RWPE2 (cell line): ENCODE measurements at regions not wholly inside any gene's neighbourhood (a gene's known extent, or its start where the extent isn't known, plus 50 kb on each side); places are given as distances from the start of the nearest gene placed in this dataset.

Experiments used
- ATAC-seq: fragments of 200-7000 bp; cut with Tn5 transposase; 3 replicates; pipeline ENCODE4 v1.9.1; 2021; ENCODE audit warnings: low read depth
- DNase-seq: peaks from one replicate; pipeline ENCODE4 v3.0.0-alpha.2; 2020; ENCODE audit warnings: low spot score
- H3K27ac ChIP-seq: fragments of 450-650 bp; 2 replicates; pipeline ENCODE4 v1.5.1; 2017; ENCODE audit warnings: mild to moderate bottlenecking; ENCODE audit not compliant: poor library complexity, severe bottlenecking
- H3K27me3 ChIP-seq: fragments of 250-450 bp; sonication (Bioruptor Pico); 2 replicates; pipeline ENCODE4 v1.5.1; 2021; ENCODE audit warnings: mild to moderate bottlenecking, moderate library complexity; ENCODE audit not compliant: insufficient read depth, poor library complexity, severe bottlenecking
- H3K36me3 ChIP-seq: fragments of 250-450 bp; sonication (Bioruptor Pico); 2 replicates; pipeline ENCODE4 v1.5.1; 2020; ENCODE audit warnings: low read depth, mild to moderate bottlenecking, moderate library complexity
- H3K4me1 ChIP-seq: fragments of 250-450 bp; sonication (Bioruptor Pico); 2 replicates; pipeline ENCODE4 v1.5.1; 2021; ENCODE audit warnings: mild to moderate bottlenecking, moderate library complexity; ENCODE audit not compliant: insufficient read depth, poor library complexity, severe bottlenecking
- H3K4me3 ChIP-seq: fragments of 250-450 bp; sonication (Bioruptor Pico); 2 replicates; pipeline ENCODE4 v1.5.1; 2021; ENCODE audit warnings: mild to moderate bottlenecking, moderate library complexity; ENCODE audit not compliant: severe bottlenecking
- H3K9me3 ChIP-seq: fragments of 250-450 bp; sonication (Bioruptor Pico); 2 replicates; pipeline ENCODE4 v1.5.1; 2021; ENCODE audit warnings: mild to moderate bottlenecking, moderate library complexity; ENCODE audit not compliant: severe bottlenecking
- CTCF ChIP-seq: fragments of 450-650 bp; IDR thresholded peaks from one replicate; pipeline ENCODE4 v1.5.1; 2017; ENCODE audit warnings: mild to moderate bottlenecking, moderate library complexity; ENCODE audit not compliant: poor library complexity, severe bottlenecking

GRCh38 chr1:5156416-5157120 is 502.2 kb downstream of the AJAP1 start:
- no peak overlapping the region for H3K4me3 ChIP-seq
- ATAC-seq (no peak), DNase-seq (no peak)
- H3K9me3 ChIP-seq, result no peaks in the 10 kb centered on the region
- no peak for TF ChIP-seq CTCF
- H3K4me1 ChIP-seq, result no peaks in the 10 kb centered on the region
- H3K36me3 ChIP-seq, result no peaks in the 10 kb centered on the region
- no peaks in the 10 kb centered on the region for H3K27me3 ChIP-seq
- no peak overlapping the region for H3K27ac ChIP-seq

- ATAC-seq (no peak), DNase-seq (no peak)
- H3K4me1 ChIP-seq, result no peaks in the 10 kb centered on the region
- no peaks in the 10 kb centered on the region for H3K36me3 ChIP-seq
- no peak for TF ChIP-seq CTCF
- H3K27ac ChIP-seq, result no peak overlapping the region
- no peak overlapping the region for H3K4me3 ChIP-seq
- no peaks in the 10 kb centered on the region for H3K27me3 ChIP-seq
- no peaks in the 10 kb centered on the region for H3K9me3 ChIP-seq
These were observed 497.1 kb downstream of the AJAP1 start for GRCh38 chr1:5151511-5151910.

- DNase-seq, result no peak
- H3K36me3 ChIP-seq, result no peaks in the 10 kb centered on the region
- no peak overlapping the region for H3K4me3 ChIP-seq
- TF ChIP-seq CTCF, result no peak
- H3K27ac ChIP-seq, result no peak overlapping the region
- no peak for ATAC-seq
- no peaks in the 10 kb centered on the region for H3K4me1 ChIP-seq
- H3K9me3 ChIP-seq, result no peaks in the 10 kb centered on the region
- H3K27me3 ChIP-seq, result no peaks in the 10 kb centered on the region
These were observed 495.8 kb downstream of the AJAP1 start for GRCh38 chr1:5150191-5150590.

GRCh38 chr1:5147806-5148205 is 493.4 kb downstream of the AJAP1 start:
- H3K9me3 ChIP-seq, result no peaks in the 10 kb centered on the region
- no peak overlapping the region for H3K27ac ChIP-seq
- ATAC-seq (no peak), DNase-seq (no peak)
- no peaks in the 10 kb centered on the region for H3K36me3 ChIP-seq
- no peaks in the 10 kb centered on the region for H3K4me1 ChIP-seq
- H3K4me3 ChIP-seq, result no peak overlapping the region
- no peaks in the 10 kb centered on the region for H3K27me3 ChIP-seq
- no peak for TF ChIP-seq CTCF

GRCh38 chr1:5142389-5142788 is 488.0 kb downstream of the AJAP1 start:
- Histone ChIP-seq H3K36me3 (no peaks in the 10 kb centered on the region), H3K4me3 (no peak overlapping the region), H3K9me3 (no peaks in the 10 kb centered on the region), H3K27me3 (no peaks in the 10 kb centered on the region), H3K4me1 (no peaks in the 10 kb centered on the region), H3K27ac (no peak overlapping the region)
- TF ChIP-seq CTCF, result no peak
- DNase-seq, result no peak
- ATAC-seq, result no peak
